Trophoblast cell (in vitro differentiated cells and primary cell): ENCODE measurements at regions not wholly inside any gene's neighbourhood (a gene's known extent, or its start where the extent isn't known, plus 50 kb on each side); places are given as distances from the start of the nearest gene placed in this dataset.

Source experiments
- DNase-seq, 2 donors: peaks; one replicate each; pipeline ENCODE4 v3.0.0-alpha.2; 2016
- H2AFZ ChIP-seq: 2 replicates; pipeline ENCODE4 v1.6.1; 2013; ENCODE audit warnings: low read length, moderate library complexity, mild to moderate bottlenecking; ENCODE audit not compliant: insufficient read depth, poor library complexity
- H2AK5ac ChIP-seq: 2 replicates; pipeline ENCODE4 v1.6.1; 2013; ENCODE audit warnings: mild to moderate bottlenecking, low read length
- H2BK120ac ChIP-seq: 2 replicates; pipeline ENCODE4 v1.6.1; 2013; ENCODE audit warnings: low read length, mild to moderate bottlenecking, moderate library complexity; ENCODE audit not compliant: insufficient read depth, poor library complexity
- H2BK12ac ChIP-seq: 2 replicates; pipeline ENCODE4 v1.6.1; 2013; ENCODE audit warnings: mild to moderate bottlenecking, low read length, moderate library complexity
- H2BK5ac ChIP-seq: 2 replicates; pipeline ENCODE4 v1.6.1; 2013; ENCODE audit warnings: low read length, low read depth, moderate library complexity, mild to moderate bottlenecking; ENCODE audit not compliant: poor library complexity
- H3K14ac ChIP-seq: 2 replicates; pipeline ENCODE4 v1.6.1; 2013; ENCODE audit warnings: mild to moderate bottlenecking, low read length
- H3K18ac ChIP-seq: 2 replicates; pipeline ENCODE4 v1.6.1; 2013; ENCODE audit warnings: mild to moderate bottlenecking, low read length
- H3K23ac ChIP-seq: 2 replicates; pipeline ENCODE4 v1.6.1; 2013; ENCODE audit warnings: low read length
- H3K27ac ChIP-seq: 2 replicates; pipeline ENCODE4 v1.5.1; 2013; ENCODE audit warnings: low read depth, mild to moderate bottlenecking, inconsistent platforms, low read length, moderate library complexity
- H3K27me3 ChIP-seq: 2 replicates; pipeline ENCODE4 v1.6.1; 2013; ENCODE audit warnings: inconsistent platforms, mild to moderate bottlenecking, low read length, moderate library complexity; ENCODE audit not compliant: insufficient read depth
- H3K36me3 ChIP-seq, 2 experiments: 1 replicate in 1 of 2; 2 replicates in 1 of 2; pipeline ENCODE4 v1.6.1; 2013; ENCODE audit warnings: low read length in 2 of 2, mild to moderate bottlenecking in 2 of 2, moderate library complexity in 1 of 2; ENCODE audit not compliant: insufficient read depth in 2 of 2, control insufficient read depth in 1 of 2
- H3K4ac ChIP-seq: 2 replicates; pipeline ENCODE4 v1.6.1; 2013; ENCODE audit warnings: low read depth, mild to moderate bottlenecking, low read length, moderate library complexity
- H3K4me1 ChIP-seq, 2 experiments: 1 replicate in 1 of 2; 2 replicates in 1 of 2; pipeline ENCODE4 v1.6.1; 2013; ENCODE audit warnings: low read length in 2 of 2, mild to moderate bottlenecking in 2 of 2, moderate library complexity in 1 of 2; ENCODE audit not compliant: insufficient read depth in 2 of 2, control insufficient read depth in 1 of 2
- H3K4me2 ChIP-seq: 2 replicates; pipeline ENCODE4 v1.6.1; 2013; ENCODE audit warnings: inconsistent platforms, mild to moderate bottlenecking, low read length, moderate library complexity
- H3K4me3 ChIP-seq: 2 replicates; pipeline ENCODE4 v1.5.1; 2013; ENCODE audit warnings: mild to moderate bottlenecking, low read depth, low read length, inconsistent platforms
- H3K79me1 ChIP-seq: one replicate; pipeline ENCODE4 v1.6.1; 2013; ENCODE audit warnings: low read length
- H3K79me2 ChIP-seq: 2 replicates; pipeline ENCODE4 v1.6.1; 2013; ENCODE audit warnings: low read length, mild to moderate bottlenecking; ENCODE audit not compliant: control insufficient read depth, insufficient read depth, poor library complexity
- H3K9ac ChIP-seq: 2 replicates; pipeline ENCODE4 v1.6.1; 2013; ENCODE audit warnings: mild to moderate bottlenecking, low read length
- H3K9me3 ChIP-seq: 2 replicates; pipeline ENCODE4 v1.6.1; 2013; ENCODE audit warnings: low read depth, mild to moderate bottlenecking, control low read depth, inconsistent platforms, low read length; ENCODE audit not compliant: insufficient read depth
- H4K12ac ChIP-seq: 2 replicates; pipeline ENCODE4 v1.6.1; 2013; ENCODE audit warnings: low read depth, mild to moderate bottlenecking, low read length, moderate library complexity
- H4K8ac ChIP-seq: 2 replicates; pipeline ENCODE4 v1.6.1; 2013; ENCODE audit warnings: low read depth, mild to moderate bottlenecking, low read length, moderate library complexity
- H4K91ac ChIP-seq: one replicate; pipeline ENCODE4 v1.6.1; 2013; ENCODE audit warnings: low read depth, mild to moderate bottlenecking, low read length, moderate library complexity
- WGBS: extraction: QIAGEN DNeasy Blood & Tissue Kit; methylation state at CpG from one replicate; pipeline ENCODE4 v1.1.7; 2013; ENCODE audit warnings: missing lambda C conversion rate; ENCODE audit not compliant: insufficient read length, insufficient coverage; ENCODE audit errors: extremely low coverage; 5-methylcytosine and 5-hydroxymethylcytosine counted together

GRCh38 chr5:158277276-158277675 is 418.3 kb upstream of the CLINT1 start:
- no peak overlapping the region for H3K4me3 ChIP-seq
- H4K91ac ChIP-seq: no peak overlapping the region
- no peak overlapping the region for H3K4me2 ChIP-seq
- H2BK5ac ChIP-seq: no peak overlapping the region
- no peaks in the 10 kb centered on the region for H3K79me2 ChIP-seq
- no peak overlapping the region for H3K9ac ChIP-seq
- no peak overlapping the region for H3K18ac ChIP-seq
- no peak overlapping the region for H4K12ac ChIP-seq
- no peaks in the 10 kb centered on the region for H3K36me3 ChIP-seq
- H4K8ac ChIP-seq: no peak overlapping the region
- no peak overlapping the region for H2BK12ac ChIP-seq
- no peaks in the 10 kb centered on the region for H3K9me3 ChIP-seq
- H2AFZ ChIP-seq: no peak overlapping the region
- H3K4ac ChIP-seq: no peak overlapping the region
- no peaks in the 10 kb centered on the region for H3K27me3 ChIP-seq
- no peak for DNase-seq
- no peak overlapping the region for H2BK120ac ChIP-seq
- no peak overlapping the region for H2AK5ac ChIP-seq
- no peak overlapping the region for H3K23ac ChIP-seq
- H3K27ac ChIP-seq: no peak overlapping the region
- H3K4me1 ChIP-seq: no peaks in the 10 kb centered on the region
- WGBS: no CpG with 5 or more reads among the region's 6 CpGs
- H3K79me1 ChIP-seq: no peaks in the 10 kb centered on the region
- H3K14ac ChIP-seq: no peak overlapping the region

- Histone ChIP-seq H4K91ac (no peak overlapping the region), H2AFZ (no peak overlapping the region), H3K14ac (no peak overlapping the region), H4K8ac (no peak overlapping the region), H3K23ac (no peak overlapping the region), H2BK12ac (no peak overlapping the region), H2BK5ac (no peak overlapping the region), H3K4ac (no peak overlapping the region), H2BK120ac (no peak overlapping the region), H4K12ac (no peak overlapping the region), H3K4me2 (no peak overlapping the region), H3K4me3 (no peak overlapping the region), H3K27ac (no peak overlapping the region), H3K9me3 (no peaks in the 10 kb centered on the region), H3K18ac (no peak overlapping the region), H3K36me3 (no peaks in the 10 kb centered on the region), H3K9ac (peak overlapping the region; percentile 43), H2AK5ac (no peak overlapping the region), H3K4me1 (no peaks in the 10 kb centered on the region), H3K79me2 (no peaks in the 10 kb centered on the region), H3K79me1 (no peaks in the 10 kb centered on the region), H3K27me3 (no peaks in the 10 kb centered on the region)
- DNase-seq: no peak
- WGBS: no CpG with 5 or more reads among the region's 4 CpGs
These were observed 417.7 kb upstream of the CLINT1 start for GRCh38 chr5:158276692-158277091.

GRCh38 chr5:158275511-158275910 is 416.6 kb upstream of the CLINT1 start:
- H3K27me3 ChIP-seq: no peaks in the 10 kb centered on the region
- no peak overlapping the region for H3K4me3 ChIP-seq
- no peak overlapping the region for H2BK12ac ChIP-seq
- no peak overlapping the region for H3K4me2 ChIP-seq
- H2AFZ ChIP-seq: no peak overlapping the region
- no peak overlapping the region for H3K23ac ChIP-seq
- no peak overlapping the region for H3K18ac ChIP-seq
- no peak overlapping the region for H2AK5ac ChIP-seq
- H4K12ac ChIP-seq: no peak overlapping the region
- H4K91ac ChIP-seq: no peak overlapping the region
- H3K4me1 ChIP-seq: no peaks in the 10 kb centered on the region
- DNase-seq: no peak
- no peaks in the 10 kb centered on the region for H3K36me3 ChIP-seq
- H3K4ac ChIP-seq: no peak overlapping the region
- no peak overlapping the region for H3K9ac ChIP-seq
- H4K8ac ChIP-seq: no peak overlapping the region
- H3K79me2 ChIP-seq: no peaks in the 10 kb centered on the region
- H3K27ac ChIP-seq: no peak overlapping the region
- WGBS: no CpG with 5 or more reads among the region's 6 CpGs
- H2BK120ac ChIP-seq: no peak overlapping the region
- no peak overlapping the region for H3K14ac ChIP-seq
- H3K9me3 ChIP-seq: no peaks in the 10 kb centered on the region
- H2BK5ac ChIP-seq: no peak overlapping the region
- H3K79me1 ChIP-seq: no peaks in the 10 kb centered on the region

DNA sequence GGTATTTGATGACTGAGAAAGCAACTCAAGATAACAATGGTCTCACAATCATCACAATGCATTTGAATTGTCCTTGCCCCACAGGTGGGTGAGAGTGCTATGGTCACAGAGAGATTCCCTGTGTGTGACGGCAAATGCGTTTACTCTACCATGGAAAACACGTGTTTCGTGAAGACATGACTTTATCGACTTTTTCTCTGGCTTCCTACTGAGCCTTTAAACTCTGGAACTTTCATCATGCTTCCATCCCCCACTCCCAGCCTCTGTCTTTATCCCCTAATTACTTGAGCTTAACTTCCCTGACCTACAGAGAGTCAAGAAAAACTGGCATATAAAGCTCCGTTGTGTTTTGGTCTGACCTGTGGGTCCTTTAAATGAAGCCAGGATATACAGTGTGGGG is 414.1 kb upstream of the CLINT1 start:
- H2AK5ac ChIP-seq: no peak overlapping the region
- no peak overlapping the region for H3K9ac ChIP-seq
- H3K18ac ChIP-seq: no peak overlapping the region
- H3K4me1 ChIP-seq: no peaks in the 10 kb centered on the region
- H3K14ac ChIP-seq: no peak overlapping the region
- no peak for DNase-seq
- H3K23ac ChIP-seq: no peak overlapping the region
- no peaks in the 10 kb centered on the region for H3K27me3 ChIP-seq
- no CpG with 5 or more reads among the region's 6 CpGs for WGBS
- no peak overlapping the region for H4K91ac ChIP-seq
- H4K8ac ChIP-seq: no peak overlapping the region
- H2AFZ ChIP-seq: no peak overlapping the region
- H3K4ac ChIP-seq: no peak overlapping the region
- no peak overlapping the region for H4K12ac ChIP-seq
- no peak overlapping the region for H2BK5ac ChIP-seq
- no peak overlapping the region for H2BK120ac ChIP-seq
- no peak overlapping the region for H3K4me3 ChIP-seq
- no peak overlapping the region for H3K4me2 ChIP-seq
- H3K79me2 ChIP-seq: no peaks in the 10 kb centered on the region
- H3K36me3 ChIP-seq: no peaks in the 10 kb centered on the region
- H3K27ac ChIP-seq: no peak overlapping the region
- H3K79me1 ChIP-seq: no peaks in the 10 kb centered on the region
- H3K9me3 ChIP-seq: no peaks in the 10 kb centered on the region
- no peak overlapping the region for H2BK12ac ChIP-seq
